ENCODE measurements at regions not wholly inside any gene's neighbourhood (a gene's known extent, or its start where the extent isn't known, plus 50 kb on each side); places are given as distances from the start of the nearest gene placed in this dataset.

GRCh38 chr2:898319-898718 is 52.3 kb upstream of the SNTG2 start:
- no peaks in the 10 kb centered on the region for H3K4me1 ChIP-seq (ENCODE audit: control insufficient read depth in 2 of 2, insufficient read depth in 2 of 2, low read length in 2 of 2)
- no peaks in the 10 kb centered on the region for H3K9me3 ChIP-seq (ENCODE audit: control insufficient read depth in 2 of 2, low read length in 2 of 2)
- no peaks in the 10 kb centered on the region for H3K36me3 ChIP-seq (ENCODE audit: control insufficient read depth in 2 of 2, insufficient read depth in 2 of 2, low read length in 2 of 2)

GRCh38 chr2:897091-897490 is 53.6 kb upstream of the SNTG2 start:
- H3K4me1 ChIP-seq (ENCODE audit: control insufficient read depth in 2 of 2, insufficient read depth in 2 of 2, low read length in 2 of 2) = no peaks in the 10 kb centered on the region
- H3K27ac ChIP-seq (ENCODE audit: low read depth in 2 of 2, low read length in 2 of 2) = no peak overlapping the region
- no peaks in the 10 kb centered on the region for H3K36me3 ChIP-seq (ENCODE audit: control insufficient read depth in 2 of 2, insufficient read depth in 2 of 2, low read length in 2 of 2)
- peaks cover 2 to 4% of the 10 kb centered on the region in 2 donors for H3K27me3 ChIP-seq (ENCODE audit: control insufficient read depth in 2 of 2, insufficient read depth in 2 of 2, low read length in 2 of 2)
- H3K9ac ChIP-seq (ENCODE audit: low read depth in 1 of 2, low read length in 2 of 2) = no peak overlapping the region
- H3K4me3 ChIP-seq (ENCODE audit: low read length in 2 of 2) = no peak overlapping the region
- H3K9me3 ChIP-seq (ENCODE audit: control insufficient read depth in 2 of 2, low read length in 2 of 2) = no peaks in the 10 kb centered on the region

More at GRCh38 chr2:898319-898718, 52.3 kb upstream of the SNTG2 start:
- H3K9ac ChIP-seq (ENCODE audit: low read depth in 1 of 2, low read length in 2 of 2) = no peak overlapping the region
- no peak overlapping the region for H3K4me3 ChIP-seq (ENCODE audit: low read length in 2 of 2)
- H3K27ac ChIP-seq (ENCODE audit: low read depth in 2 of 2, low read length in 2 of 2) = no peak overlapping the region
- H3K27me3 ChIP-seq (ENCODE audit: control insufficient read depth in 2 of 2, insufficient read depth in 2 of 2, low read length in 2 of 2) = peaks cover 0 to 2% of the 10 kb centered on the region in 2 donors

GRCh38 chr2:893311-893710 is 57.3 kb upstream of the SNTG2 start:
- no peak overlapping the region for H3K9ac ChIP-seq (ENCODE audit: low read depth in 1 of 2, low read length in 2 of 2)
- no peaks in the 10 kb centered on the region for H3K36me3 ChIP-seq (ENCODE audit: control insufficient read depth in 2 of 2, insufficient read depth in 2 of 2, low read length in 2 of 2)
- peaks cover 3 to 4% of the 10 kb centered on the region in 2 donors for H3K27me3 ChIP-seq (ENCODE audit: control insufficient read depth in 2 of 2, insufficient read depth in 2 of 2, low read length in 2 of 2)
- H3K27ac ChIP-seq (ENCODE audit: low read depth in 2 of 2, low read length in 2 of 2) = no peak overlapping the region
- H3K4me3 ChIP-seq (ENCODE audit: low read length in 2 of 2) = no peak overlapping the region
- H3K4me1 ChIP-seq (ENCODE audit: control insufficient read depth in 2 of 2, insufficient read depth in 2 of 2, low read length in 2 of 2) = no peaks in the 10 kb centered on the region
- H3K9me3 ChIP-seq (ENCODE audit: control insufficient read depth in 2 of 2, low read length in 2 of 2) = no peaks in the 10 kb centered on the region

- H3K36me3 ChIP-seq (ENCODE audit: control insufficient read depth in 2 of 2, insufficient read depth in 2 of 2, low read length in 2 of 2) = no peaks in the 10 kb centered on the region
- no peak overlapping the region for H3K27ac ChIP-seq (ENCODE audit: low read depth in 2 of 2, low read length in 2 of 2)
- peaks cover 3 to 7% of the 10 kb centered on the region in 2 donors for H3K27me3 ChIP-seq (ENCODE audit: control insufficient read depth in 2 of 2, insufficient read depth in 2 of 2, low read length in 2 of 2)
- H3K9ac ChIP-seq (ENCODE audit: low read depth in 1 of 2, low read length in 2 of 2) = no peak overlapping the region
- no peaks in the 10 kb centered on the region for H3K4me1 ChIP-seq (ENCODE audit: control insufficient read depth in 2 of 2, insufficient read depth in 2 of 2, low read length in 2 of 2)
- no peak overlapping the region for H3K4me3 ChIP-seq (ENCODE audit: low read length in 2 of 2)
- H3K9me3 ChIP-seq (ENCODE audit: control insufficient read depth in 2 of 2, low read length in 2 of 2) = no peaks in the 10 kb centered on the region
Observed at GRCh38 chr2:892892-893291, 57.8 kb upstream of the SNTG2 start.

- no peaks in the 10 kb centered on the region for H3K36me3 ChIP-seq (ENCODE audit: control insufficient read depth in 2 of 2, insufficient read depth in 2 of 2, low read length in 2 of 2)
- H3K9ac ChIP-seq (ENCODE audit: low read depth in 1 of 2, low read length in 2 of 2) = no peak overlapping the region
- peaks cover 3 to 7% of the 10 kb centered on the region in 2 donors for H3K27me3 ChIP-seq (ENCODE audit: control insufficient read depth in 2 of 2, insufficient read depth in 2 of 2, low read length in 2 of 2)
- H3K4me1 ChIP-seq (ENCODE audit: control insufficient read depth in 2 of 2, insufficient read depth in 2 of 2, low read length in 2 of 2) = no peaks in the 10 kb centered on the region
- no peak overlapping the region for H3K4me3 ChIP-seq (ENCODE audit: low read length in 2 of 2)
- no peak overlapping the region for H3K27ac ChIP-seq (ENCODE audit: low read depth in 2 of 2, low read length in 2 of 2)
- H3K9me3 ChIP-seq (ENCODE audit: control insufficient read depth in 2 of 2, low read length in 2 of 2) = no peaks in the 10 kb centered on the region
Observed at GRCh38 chr2:892401-892800, 58.2 kb upstream of the SNTG2 start.

- Histone ChIP-seq H3K27me3 (ENCODE audit: control insufficient read depth in 2 of 2, insufficient read depth in 2 of 2, low read length in 2 of 2) (peaks cover 3 to 10% of the 10 kb centered on the region in 2 donors), H3K4me3 (ENCODE audit: low read length in 2 of 2) (no peak overlapping the region), H3K9ac (ENCODE audit: low read depth in 1 of 2, low read length in 2 of 2) (no peak overlapping the region), H3K9me3 (ENCODE audit: control insufficient read depth in 2 of 2, low read length in 2 of 2) (no peaks in the 10 kb centered on the region), H3K36me3 (ENCODE audit: control insufficient read depth in 2 of 2, insufficient read depth in 2 of 2, low read length in 2 of 2) (no peaks in the 10 kb centered on the region), H3K27ac (ENCODE audit: low read depth in 2 of 2, low read length in 2 of 2) (no peak overlapping the region), H3K4me1 (ENCODE audit: control insufficient read depth in 2 of 2, insufficient read depth in 2 of 2, low read length in 2 of 2) (no peaks in the 10 kb centered on the region)
Observed at GRCh38 chr2:891734-892133, 58.9 kb upstream of the SNTG2 start.

- peaks cover 7 to 18% of the 10 kb centered on the region in 2 donors for H3K27me3 ChIP-seq (ENCODE audit: control insufficient read depth in 2 of 2, insufficient read depth in 2 of 2, low read length in 2 of 2)
- H3K27ac ChIP-seq (ENCODE audit: low read depth in 2 of 2, low read length in 2 of 2) = no peak overlapping the region
- no peaks in the 10 kb centered on the region for H3K36me3 ChIP-seq (ENCODE audit: control insufficient read depth in 2 of 2, insufficient read depth in 2 of 2, low read length in 2 of 2)
- no peaks in the 10 kb centered on the region for H3K4me1 ChIP-seq (ENCODE audit: control insufficient read depth in 2 of 2, insufficient read depth in 2 of 2, low read length in 2 of 2)
- no peak overlapping the region for H3K9ac ChIP-seq (ENCODE audit: low read depth in 1 of 2, low read length in 2 of 2)
- H3K4me3 ChIP-seq (ENCODE audit: low read length in 2 of 2) = no peak overlapping the region
- H3K9me3 ChIP-seq (ENCODE audit: control insufficient read depth in 2 of 2, low read length in 2 of 2) = no peaks in the 10 kb centered on the region
Observed at GRCh38 chr2:890791-891190, 59.9 kb upstream of the SNTG2 start.

- Histone ChIP-seq H3K4me1 (ENCODE audit: control insufficient read depth in 2 of 2, insufficient read depth in 2 of 2, low read length in 2 of 2) (no peaks in the 10 kb centered on the region), H3K36me3 (ENCODE audit: control insufficient read depth in 2 of 2, insufficient read depth in 2 of 2, low read length in 2 of 2) (no peaks in the 10 kb centered on the region), H3K27ac (ENCODE audit: low read depth in 2 of 2, low read length in 2 of 2) (no peak overlapping the region), H3K27me3 (ENCODE audit: control insufficient read depth in 2 of 2, insufficient read depth in 2 of 2, low read length in 2 of 2) (peaks cover 8 to 18% of the 10 kb centered on the region in 2 donors), H3K9ac (ENCODE audit: low read depth in 1 of 2, low read length in 2 of 2) (no peak overlapping the region), H3K9me3 (ENCODE audit: control insufficient read depth in 2 of 2, low read length in 2 of 2) (no peaks in the 10 kb centered on the region), H3K4me3 (ENCODE audit: low read length in 2 of 2) (no peak overlapping the region)
Observed at GRCh38 chr2:890214-890613, 60.4 kb upstream of the SNTG2 start.

GRCh38 chr2:888906-889566 is 61.6 kb upstream of the SNTG2 start:
- H3K9me3 ChIP-seq (ENCODE audit: control insufficient read depth in 2 of 2, low read length in 2 of 2) = no peaks in the 10 kb centered on the region
- H3K4me3 ChIP-seq (ENCODE audit: low read length in 2 of 2) = no peak overlapping the region
- H3K4me1 ChIP-seq (ENCODE audit: control insufficient read depth in 2 of 2, insufficient read depth in 2 of 2, low read length in 2 of 2) = peaks cover 0 to 2% of the 10 kb centered on the region in 2 donors
- no peak overlapping the region for H3K27ac ChIP-seq (ENCODE audit: low read depth in 2 of 2, low read length in 2 of 2)
- peaks cover 19 to 28% of the 10 kb centered on the region in 2 donors for H3K27me3 ChIP-seq (ENCODE audit: control insufficient read depth in 2 of 2, insufficient read depth in 2 of 2, low read length in 2 of 2)
- no peak overlapping the region for H3K9ac ChIP-seq (ENCODE audit: low read depth in 1 of 2, low read length in 2 of 2)
- H3K36me3 ChIP-seq (ENCODE audit: control insufficient read depth in 2 of 2, insufficient read depth in 2 of 2, low read length in 2 of 2) = no peaks in the 10 kb centered on the region

GRCh38 chr2:888211-888801 is 62.3 kb upstream of the SNTG2 start:
- Histone ChIP-seq H3K9ac (ENCODE audit: low read depth in 1 of 2, low read length in 2 of 2) (no peak overlapping the region), H3K9me3 (ENCODE audit: control insufficient read depth in 2 of 2, low read length in 2 of 2) (no peaks in the 10 kb centered on the region), H3K4me3 (ENCODE audit: low read length in 2 of 2) (no peak overlapping the region), H3K36me3 (ENCODE audit: control insufficient read depth in 2 of 2, insufficient read depth in 2 of 2, low read length in 2 of 2) (no peaks in the 10 kb centered on the region), H3K4me1 (ENCODE audit: control insufficient read depth in 2 of 2, insufficient read depth in 2 of 2, low read length in 2 of 2) (peaks cover 2 to 5% of the 10 kb centered on the region in 2 donors), H3K27ac (ENCODE audit: low read depth in 2 of 2, low read length in 2 of 2) (no peak overlapping the region), H3K27me3 (ENCODE audit: control insufficient read depth in 2 of 2, insufficient read depth in 2 of 2, low read length in 2 of 2) (peaks cover 25 to 33% of the 10 kb centered on the region in 2 donors)

Measured in mucosa of rectum (tissue), 2 donors.